GM19023 (cell line): ENCODE measurements at regions not wholly inside any gene's neighbourhood (a gene's known extent, or its start where the extent isn't known, plus 50 kb on each side); places are given as distances from the start of the nearest gene placed in this dataset.
A peak's percentile ranks its signal among the peaks of the same experiment; 100 is the strongest.
"Not testable (repeated sequence)": the region's sequence is repeated elsewhere in the genome, so short reads cannot be mapped to it uniquely, and the experiment has no call there.

Experiments
- ATAC-seq: cut with Tn5 transposase; IDR thresholded peaks from one replicate; pipeline ENCODE4 v1.9.1; 2021; ENCODE audit warnings: mild to moderate bottlenecking, moderate library complexity; ENCODE audit not compliant: unreplicated experiment

DNA sequence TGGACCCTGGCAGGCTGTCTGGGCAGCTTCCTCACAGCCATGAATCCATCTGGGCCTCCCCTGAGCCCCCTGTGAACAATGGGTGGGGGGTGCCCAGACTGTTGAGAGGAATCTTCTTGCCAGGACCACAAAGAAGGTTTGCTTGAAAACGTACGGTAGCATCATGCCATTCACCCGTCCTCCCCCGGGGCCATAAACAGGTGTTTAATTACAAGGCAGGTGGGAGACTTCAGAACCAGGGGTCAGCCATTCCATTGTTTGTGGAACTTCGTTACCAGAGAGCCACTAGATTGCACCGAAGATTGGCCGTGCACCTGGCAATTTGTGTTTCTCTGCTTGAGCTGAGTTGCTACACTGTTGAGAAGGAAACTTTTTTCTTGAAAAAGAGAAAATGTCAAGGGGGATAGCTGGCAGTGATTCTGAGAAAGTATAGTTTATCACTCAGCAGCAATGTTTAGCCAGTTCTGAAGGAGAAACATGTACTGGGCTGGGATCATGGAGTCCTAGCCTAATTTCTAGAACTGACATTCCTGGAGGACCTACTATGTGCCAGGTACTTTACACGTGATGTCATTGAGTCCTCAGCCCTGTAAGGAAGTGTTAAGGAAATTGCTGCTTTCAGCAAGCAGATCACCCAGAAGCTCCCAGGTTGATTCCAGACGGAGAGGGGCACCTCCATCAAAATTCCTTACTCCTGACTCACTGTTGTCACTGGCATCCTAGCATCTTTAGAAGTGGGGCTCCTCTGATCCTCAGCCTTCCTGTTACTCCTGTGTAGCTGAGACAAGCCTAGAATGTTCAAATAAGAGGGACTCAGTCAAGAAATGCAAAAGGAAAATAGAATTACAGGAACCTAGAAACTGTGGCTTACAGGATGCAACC, 103.8 kb upstream of the UBE2E1 start:
- no peak for ATAC-seq

DNA sequence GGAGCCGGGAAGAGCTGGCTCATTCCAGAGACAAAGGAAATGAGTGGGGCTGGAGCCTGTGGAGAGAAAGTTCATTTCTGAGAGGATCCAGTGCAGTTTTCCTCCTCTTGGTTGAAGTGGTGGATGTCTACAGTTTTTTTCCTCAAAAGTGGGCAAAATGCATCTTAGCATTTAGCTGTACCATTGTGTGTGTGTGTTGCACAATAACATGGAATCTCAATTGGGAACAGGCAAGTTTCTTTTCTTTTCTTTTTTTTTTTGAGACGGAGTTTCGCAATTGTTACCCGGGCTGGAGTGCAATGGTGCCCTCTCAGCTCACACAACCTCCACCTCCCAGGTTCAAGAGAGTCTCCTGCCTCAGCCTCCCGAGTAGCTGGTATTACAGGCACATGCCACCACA, 101.5 kb upstream of the UBE2E1 start:
- ATAC-seq: no peak

DNA sequence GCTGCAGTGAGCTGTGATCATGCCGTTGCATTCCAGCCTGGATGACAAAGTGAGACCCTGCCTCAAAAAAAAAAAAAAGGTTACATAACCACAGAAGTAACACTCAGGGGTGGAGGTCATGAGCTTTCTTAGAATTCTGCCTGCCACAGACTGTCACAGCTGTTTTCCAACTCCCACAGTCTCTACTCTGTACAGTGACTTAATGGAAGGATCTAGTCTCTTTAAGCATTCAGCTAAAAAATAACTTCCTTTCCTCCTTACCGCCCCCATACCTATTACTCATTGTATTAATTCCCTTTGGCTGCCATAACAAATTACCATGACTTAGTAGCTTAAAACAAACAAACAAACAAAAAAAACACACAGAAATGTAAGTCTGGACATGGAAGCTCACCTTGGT, 99.6 kb upstream of the UBE2E1 start:
- no peak for ATAC-seq

DNA sequence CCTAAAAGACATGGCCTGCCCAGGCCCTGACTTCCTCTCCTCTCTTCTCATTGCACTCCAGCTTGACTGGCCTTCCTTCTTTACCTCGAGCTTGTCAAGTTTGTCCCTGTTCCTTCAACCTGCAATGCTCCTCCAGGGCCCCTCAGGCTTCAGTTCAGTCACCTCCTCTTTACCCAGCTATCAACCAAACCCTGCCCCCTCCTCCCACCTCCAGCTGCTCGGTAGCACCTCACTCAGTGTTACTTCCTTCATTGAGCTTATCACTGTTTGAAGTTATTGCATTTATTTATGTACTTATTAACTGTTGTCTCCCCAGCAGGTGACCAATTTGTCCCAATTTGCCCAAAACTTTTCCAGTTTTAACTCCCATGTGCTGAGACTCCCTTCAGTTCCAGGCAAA, 95.8 kb upstream of the UBE2E1 start:
- ATAC-seq: no peak

DNA sequence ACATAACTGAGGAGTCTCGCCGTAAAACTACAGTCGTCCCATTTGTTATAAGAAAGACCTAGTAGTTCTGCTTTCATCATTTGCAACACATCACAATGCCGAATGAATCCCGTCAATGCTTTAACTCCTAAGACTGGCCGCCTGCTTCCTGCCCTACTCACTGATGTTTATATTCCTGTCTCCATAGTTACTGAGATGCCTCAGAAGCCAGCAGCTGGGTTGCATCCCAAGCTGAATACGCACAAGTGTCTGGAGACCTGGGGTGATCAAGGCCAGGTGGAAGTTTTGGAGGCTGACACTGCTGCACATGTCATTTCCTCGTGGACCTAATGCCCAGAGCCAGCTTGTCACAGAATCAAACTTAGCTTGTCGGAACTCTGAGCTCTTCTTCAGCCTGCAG, 95.2 kb upstream of the UBE2E1 start:
- no peak for ATAC-seq

DNA sequence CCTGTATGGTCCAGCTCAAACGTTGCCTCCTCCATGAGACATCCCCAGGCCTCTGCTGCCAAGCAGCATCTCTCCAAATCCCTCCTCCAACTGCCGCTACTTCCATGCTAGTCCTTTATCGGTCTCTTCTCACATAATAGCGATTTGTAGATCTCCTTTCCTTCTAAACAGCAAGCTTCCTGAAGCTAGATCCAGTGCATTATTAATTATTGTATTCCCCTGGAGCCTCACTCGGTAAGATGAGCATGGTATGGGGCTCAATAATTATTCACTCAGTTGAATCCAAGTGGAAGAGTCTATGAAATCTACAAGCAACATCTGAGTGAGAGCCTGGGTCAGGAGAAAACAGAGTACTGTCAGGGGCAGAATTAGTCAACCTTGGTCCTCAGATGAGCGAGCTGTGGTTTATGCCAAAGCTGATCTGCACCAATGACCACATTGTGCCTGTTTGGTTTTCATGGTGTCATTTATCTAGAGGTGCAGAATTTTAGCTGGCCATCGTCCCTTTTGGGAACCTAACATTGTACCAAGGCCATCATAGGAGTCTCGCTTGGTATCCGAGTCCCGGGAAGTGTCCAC, 93.8 kb upstream of the UBE2E1 start:
- peak; percentile 67 for ATAC-seq

DNA sequence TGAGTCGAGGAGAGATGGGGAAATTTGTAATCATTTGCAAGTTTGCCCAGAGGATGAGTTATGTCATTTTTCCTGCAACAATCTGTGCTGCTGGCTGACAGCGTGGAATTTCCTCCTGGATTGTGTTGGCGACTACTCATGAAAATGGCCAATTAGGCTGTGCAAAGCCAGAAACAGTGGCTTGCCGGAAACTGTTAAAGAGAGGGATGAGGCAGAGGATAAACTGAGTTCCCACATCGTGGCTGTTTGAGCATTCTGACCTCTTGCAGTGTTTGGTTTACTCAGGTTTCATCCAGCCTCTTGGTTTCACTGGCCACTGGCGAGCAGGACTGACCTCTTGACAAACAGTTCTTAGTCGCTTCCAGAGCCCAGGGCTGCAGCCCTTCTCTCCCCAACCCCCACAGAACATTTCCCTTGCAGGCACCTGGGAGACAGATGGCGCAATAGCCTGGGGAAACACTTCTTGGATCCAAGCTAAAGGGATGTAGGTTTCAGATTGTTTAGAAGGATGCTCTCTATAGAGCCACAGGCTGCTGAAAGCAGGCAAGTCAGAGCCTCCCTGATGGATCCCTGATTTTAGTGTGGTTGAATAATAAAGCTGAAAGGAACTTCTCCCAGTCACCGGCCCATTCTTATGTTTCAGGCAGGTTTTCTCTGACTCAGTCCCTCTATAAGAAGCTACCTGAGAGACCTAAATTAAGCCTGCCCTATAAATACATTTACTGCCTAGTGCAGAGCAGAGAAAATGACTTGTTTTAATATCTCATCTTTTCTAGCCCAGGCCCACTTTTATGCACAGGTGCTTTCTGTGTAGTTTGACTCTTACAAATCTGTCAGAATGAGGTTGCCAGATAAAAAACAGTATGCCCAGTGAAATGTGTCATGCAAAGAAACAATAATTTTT, 92.8 kb upstream of the UBE2E1 start:
- ATAC-seq: no peak

DNA sequence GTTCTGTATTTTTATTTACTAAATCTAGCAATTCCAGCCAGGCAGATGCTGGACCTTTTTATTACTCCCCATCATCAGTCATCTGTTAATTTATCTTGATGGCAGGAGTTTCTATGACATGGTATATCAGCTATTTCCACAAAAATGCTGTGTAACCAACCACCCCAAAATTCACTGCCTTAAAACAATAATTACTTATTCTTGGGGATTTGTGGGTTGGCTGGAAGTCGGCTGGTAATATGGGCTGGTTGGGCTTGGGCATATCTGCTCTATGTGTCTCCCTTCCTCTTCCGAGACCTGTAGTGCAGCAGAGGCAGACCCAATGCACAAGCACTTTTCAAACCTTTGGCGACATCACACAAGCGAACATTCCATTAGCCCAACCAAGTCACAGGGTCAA, 92.1 kb upstream of the UBE2E1 start:
- no peak for ATAC-seq

DNA sequence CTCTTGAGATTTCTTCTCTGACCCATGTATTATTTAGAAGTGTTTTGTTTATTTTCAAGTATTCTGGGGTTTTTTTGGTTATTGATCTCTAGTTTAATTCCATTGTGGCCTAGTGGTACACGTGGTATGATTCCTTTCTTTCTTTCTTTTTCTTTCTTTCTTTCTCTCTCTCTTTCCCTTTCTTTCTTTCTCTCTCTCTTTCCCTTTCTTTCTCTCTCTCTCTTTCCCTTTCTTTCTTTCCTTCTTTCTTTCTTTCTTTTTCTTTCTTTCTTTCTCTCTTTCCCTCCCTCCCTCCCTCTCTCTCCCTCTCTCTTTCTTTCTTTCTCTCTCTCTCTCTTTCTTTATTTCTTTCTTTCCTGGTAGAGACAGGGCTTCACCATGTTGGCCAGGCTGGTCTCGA, 85.7 kb upstream of the UBE2E1 start:
- no peak for ATAC-seq

DNA sequence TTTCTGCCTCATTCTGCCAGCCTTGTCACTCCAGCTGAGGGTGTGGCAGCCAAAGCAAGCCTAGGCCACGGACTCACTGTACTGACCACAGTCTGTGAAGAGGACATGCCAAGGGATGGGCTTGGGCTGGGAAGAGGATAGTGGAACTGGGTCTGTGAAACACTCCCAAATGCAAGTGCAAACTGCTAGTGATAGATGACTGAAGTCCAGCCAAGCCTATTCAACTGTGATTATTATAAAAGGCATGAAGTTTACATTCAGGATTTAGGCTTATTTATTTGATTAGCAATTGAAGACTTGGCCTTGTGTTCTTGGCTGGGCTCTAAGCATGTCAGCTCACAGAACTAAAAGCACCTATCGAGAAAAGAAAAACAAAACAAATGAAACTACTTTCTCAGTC, 84.9 kb upstream of the UBE2E1 start:
- ATAC-seq: no peak

DNA sequence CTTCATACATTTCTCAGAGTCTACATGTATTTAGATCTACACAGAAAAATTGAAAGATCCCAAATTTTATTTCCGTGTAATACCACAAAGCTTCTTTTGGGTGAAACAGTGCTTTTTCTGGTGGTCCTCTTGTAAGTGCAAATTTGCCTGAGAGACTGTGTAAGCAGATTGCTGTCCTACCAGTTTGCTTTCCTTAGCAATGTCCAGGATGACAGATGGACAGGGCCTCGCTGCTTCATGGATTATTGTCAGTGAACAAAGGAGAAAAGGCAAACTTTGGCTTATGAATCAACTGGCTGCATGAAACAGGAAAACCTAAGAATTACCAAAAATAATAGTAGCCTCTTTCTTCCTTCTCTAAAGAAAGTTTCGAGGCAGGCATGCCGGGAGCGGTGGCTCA, 82.6 kb upstream of the UBE2E1 start:
- no peak for ATAC-seq

DNA sequence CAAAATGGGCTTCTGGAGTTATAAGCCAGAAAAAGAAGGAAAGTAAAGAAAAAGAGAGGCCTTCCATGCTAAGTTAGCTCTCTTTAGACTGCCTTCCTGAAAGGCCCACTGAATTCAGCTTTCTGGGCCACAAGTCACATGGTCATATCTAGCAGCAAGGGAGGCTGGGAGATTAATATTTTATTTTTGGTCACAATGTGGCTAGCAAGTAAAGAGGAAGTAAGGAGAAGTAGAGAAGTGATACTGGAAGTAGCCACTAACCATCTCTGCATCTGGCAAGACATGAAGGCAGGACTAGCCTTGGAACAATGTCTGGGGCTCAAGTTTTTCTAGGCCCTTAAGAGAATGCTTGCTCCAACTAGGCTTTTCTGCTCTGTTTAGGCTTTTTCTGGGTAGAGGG, 81.8 kb upstream of the UBE2E1 start:
- ATAC-seq: no peak

DNA sequence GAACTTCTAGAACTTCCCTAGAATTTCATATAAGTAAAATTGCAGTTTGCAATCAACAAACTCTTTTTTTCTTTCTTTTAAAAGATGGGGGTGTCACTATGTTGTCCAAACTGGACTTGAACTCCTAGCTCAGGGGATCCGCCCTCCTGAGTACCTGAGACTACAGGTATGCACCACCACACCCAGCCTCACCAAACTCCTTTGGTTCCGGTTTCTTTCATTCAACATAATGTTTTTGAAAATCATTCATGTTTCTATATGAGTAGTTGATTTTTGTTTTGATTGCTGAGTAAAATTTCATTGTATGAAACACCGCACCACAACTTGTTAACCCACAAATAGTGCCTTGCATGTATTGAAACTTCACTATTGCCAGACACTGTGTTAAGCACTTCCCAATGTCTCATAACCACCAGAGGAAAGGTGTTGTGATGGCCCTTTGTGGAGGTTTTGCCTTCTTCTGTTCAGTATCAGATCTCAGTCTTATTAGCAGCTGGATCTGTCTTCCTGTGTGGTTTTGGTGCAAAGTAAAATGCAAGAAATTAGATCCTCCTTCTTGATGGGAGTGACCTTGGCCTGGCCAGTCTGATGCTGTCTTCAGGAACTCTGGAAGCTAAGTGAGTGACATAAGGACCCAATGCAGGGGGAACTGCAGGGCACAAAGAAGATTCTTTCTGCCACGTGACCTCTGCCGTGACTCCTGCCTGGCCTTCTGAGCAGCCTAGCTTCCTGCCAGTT, 78.8 kb upstream of the UBE2E1 start:
- peak; percentile 66 for ATAC-seq

DNA sequence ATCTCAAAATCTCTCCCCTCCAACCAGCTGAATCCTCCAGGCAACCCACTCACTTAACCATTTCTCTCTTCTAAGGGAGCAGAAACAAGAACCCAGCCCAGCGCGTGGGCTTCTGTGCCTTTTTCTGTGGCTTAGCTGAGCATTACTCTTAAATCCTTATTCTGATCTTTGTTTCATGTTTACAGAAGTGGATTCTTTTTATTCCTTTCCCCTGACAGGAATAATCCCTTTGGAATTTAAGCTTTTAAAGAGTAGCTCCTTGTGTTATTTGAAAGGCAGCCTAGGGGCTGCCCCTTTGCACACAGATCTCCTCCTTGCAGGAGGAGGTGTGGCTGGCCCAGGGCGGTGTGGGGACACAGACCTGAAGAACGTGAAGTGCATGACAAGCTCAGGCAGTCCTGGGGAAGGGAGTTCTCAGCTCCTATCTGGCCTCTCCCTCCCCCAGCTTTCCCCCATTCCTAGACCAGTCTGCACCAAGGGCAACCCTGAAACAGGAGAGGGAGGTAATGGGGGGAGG, 77.1 kb upstream of the UBE2E1 start:
- no peak for ATAC-seq

DNA sequence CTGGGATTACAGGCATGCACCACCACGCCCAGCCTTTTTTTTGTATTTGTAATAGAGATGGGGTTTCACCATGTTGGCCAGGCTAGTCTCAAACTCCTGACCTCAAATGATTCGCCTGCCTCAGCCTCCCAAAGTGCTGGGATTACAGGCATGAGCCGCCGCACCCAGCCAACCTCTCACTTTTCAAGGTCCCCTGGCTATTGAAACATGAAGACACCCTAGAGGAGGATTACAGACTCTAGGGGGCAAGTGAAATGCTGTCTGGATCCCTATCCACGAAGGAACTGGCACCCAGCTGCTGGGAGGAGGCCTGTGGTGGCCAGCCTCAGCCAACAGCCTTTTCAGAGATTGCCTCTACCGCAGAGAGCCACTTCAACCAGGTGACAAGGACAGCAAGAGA, 76.4 kb upstream of the UBE2E1 start:
- not testable (repeated sequence) for ATAC-seq

DNA sequence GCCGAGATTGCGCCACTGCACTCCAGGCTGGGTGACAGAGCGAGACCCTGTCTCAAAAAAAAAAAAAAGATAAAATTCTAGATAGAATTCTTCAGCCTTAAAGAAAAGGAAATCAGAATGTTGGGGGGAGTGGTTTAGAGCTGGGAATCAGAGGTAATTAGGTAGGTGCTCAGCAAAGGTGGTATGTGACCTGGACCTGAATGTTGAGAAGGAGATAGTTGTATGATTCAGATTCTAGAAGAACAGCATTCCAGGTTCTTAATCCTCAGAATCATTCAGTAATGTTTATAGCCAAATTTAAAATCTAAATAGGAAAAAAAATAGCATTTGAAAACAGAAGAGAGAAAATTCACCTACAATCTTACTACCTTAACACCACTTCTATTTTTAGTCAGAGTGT, 71.3 kb upstream of the UBE2E1 start:
- ATAC-seq: no peak

DNA sequence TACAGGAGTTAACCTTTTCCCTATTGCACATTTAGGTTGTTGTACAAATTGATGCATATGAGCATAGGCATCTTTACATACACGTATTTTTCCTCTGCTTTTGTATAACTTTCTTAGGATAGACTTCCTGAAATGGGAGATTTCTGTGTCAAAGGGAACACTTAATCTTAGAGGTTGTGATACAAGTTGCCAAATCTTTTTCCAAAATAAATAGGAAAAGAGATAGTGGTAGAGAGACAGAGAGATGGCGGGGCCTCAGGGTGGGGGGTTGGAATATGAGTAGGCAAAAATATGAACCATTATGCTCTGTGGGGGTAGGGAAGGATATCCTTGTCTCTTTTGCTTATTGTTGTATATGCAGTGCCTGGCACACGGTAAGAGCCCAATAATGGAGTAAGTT, 70.7 kb upstream of the UBE2E1 start:
- ATAC-seq: no peak

DNA sequence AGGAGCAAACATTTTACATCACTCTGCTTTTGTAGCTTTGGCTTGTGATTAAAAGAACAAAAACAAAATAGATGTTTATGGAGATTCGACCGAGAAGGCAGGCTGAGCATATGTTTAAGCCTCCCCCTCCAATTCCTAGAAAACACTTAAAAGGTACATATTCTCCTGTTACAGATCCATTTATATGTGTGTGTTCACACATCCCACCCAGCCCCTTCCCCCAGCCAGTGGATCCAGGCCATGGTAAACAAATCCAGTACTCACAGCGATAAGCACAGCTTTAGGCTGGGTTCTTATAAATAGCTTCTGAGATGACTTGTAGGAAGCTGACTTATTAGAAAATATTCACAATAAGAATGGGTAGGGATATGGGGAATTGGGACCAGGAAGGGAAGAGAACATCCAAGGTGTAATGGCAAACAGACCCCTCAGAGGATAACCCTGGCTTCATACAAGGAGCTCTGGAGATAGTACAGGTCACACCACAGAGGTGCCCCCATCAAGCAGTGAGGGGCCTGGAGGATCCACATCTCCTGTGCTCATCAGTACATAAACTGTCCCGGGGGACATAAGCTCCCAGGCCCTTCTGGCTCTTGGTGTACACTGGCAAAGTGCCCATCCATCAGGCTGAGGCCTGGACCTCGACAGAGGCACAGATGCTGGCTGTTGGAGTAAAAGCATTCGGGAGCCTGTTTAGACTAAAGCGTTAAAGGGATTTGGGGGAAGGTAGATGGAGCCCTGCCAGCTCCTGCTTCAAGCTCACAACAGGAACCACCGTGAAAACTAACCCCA, 70.0 kb upstream of the UBE2E1 start:
- ATAC-seq: no peak

DNA sequence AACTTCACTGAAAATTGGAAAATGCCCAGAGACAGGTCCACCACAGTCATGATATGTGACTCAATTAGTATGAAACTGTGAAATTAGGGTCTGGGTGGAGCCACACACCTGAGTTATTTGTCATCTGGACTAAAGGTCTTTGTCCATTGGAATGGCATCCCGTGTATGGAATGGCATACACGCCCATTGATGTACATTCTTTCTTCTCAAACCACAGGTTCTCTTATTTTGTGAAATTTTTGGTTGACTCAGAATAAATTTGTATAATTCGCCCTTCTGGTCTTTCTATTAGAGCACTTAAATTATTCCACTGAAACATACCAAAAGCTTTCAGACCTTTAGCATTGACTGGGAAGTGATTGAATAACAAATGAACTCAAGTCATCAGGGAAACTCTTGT, 66.8 kb upstream of the UBE2E1 start:
- ATAC-seq: no peak

DNA sequence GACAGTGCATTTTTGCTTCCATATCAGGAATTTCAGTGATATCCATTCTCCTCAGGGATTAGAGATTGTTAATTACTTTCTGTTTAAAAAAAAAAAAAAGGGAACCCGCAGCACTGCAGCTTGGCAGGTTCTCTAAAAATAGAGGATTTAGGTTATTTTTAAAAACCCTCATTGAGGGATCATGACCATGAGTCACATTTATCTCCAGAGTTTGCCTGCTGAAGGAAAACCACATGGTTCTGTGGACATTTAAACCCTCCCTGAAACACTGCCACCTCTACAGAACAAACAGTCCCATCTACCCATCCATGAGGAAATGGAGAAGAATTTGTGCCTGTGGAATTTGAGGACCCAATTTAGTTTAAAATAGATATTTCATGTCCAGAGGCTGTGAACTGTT, 66.2 kb upstream of the UBE2E1 start:
- ATAC-seq: no peak
